Lower leg skin (tissue), 3 donors: ENCODE measurements at regions not wholly inside any gene's neighbourhood (a gene's known extent, or its start where the extent isn't known, plus 50 kb on each side); places are given as distances from the start of the nearest gene placed in this dataset.

Experiments used
- POLR2A ChIP-seq, 2 donors: fragments of 450-650 bp; IDR thresholded peaks; one replicate each; pipeline ENCODE4 v1.6.1; 2016 to 2017; ENCODE audit warnings: antibody characterized with exemption in 2 of 2, mild to moderate bottlenecking in 1 of 2, moderate library complexity in 1 of 2
- TF ChIP-seq, protein P1 (sequence below), 3 donors: fragments of 450-650 bp; IDR thresholded peaks; one replicate each; pipeline ENCODE4 v1.5.1; 2016; ENCODE audit warnings: antibody characterized with exemption in 3 of 3, mild to moderate bottlenecking in 3 of 3, moderate library complexity in 2 of 3

DNA sequence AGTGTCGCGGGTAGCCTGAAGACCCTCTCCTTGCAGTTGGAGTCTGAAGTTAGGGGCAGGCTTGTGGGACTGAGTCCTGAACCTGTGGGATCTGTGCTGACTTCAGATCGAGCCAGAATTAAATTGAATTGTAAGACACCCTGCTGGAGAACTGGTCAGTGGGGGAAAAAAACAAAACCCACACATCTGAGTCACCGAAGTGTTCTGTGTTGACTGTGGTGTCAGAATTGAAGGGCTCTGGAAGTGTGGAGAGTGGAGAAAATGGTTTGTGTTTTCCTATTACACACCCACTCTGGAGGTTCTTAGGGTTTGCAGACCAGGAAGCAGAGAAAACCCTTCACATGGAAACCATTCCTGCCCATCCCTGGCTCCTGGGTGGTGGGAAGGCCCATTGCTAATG, 209.5 kb upstream of the GALNT2 start:
- TF ChIP-seq, protein P1, sequence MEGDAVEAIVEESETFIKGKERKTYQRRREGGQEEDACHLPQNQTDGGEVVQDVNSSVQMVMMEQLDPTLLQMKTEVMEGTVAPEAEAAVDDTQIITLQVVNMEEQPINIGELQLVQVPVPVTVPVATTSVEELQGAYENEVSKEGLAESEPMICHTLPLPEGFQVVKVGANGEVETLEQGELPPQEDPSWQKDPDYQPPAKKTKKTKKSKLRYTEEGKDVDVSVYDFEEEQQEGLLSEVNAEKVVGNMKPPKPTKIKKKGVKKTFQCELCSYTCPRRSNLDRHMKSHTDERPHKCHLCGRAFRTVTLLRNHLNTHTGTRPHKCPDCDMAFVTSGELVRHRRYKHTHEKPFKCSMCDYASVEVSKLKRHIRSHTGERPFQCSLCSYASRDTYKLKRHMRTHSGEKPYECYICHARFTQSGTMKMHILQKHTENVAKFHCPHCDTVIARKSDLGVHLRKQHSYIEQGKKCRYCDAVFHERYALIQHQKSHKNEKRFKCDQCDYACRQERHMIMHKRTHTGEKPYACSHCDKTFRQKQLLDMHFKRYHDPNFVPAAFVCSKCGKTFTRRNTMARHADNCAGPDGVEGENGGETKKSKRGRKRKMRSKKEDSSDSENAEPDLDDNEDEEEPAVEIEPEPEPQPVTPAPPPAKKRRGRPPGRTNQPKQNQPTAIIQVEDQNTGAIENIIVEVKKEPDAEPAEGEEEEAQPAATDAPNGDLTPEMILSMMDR (IDR thresholded peaks at IDR 0.05), result no peak
- no peak for TF ChIP-seq POLR2A (IDR thresholded peaks at IDR 0.05)
